Middle frontal gyrus (tissue), 1 donor: ENCODE measurements at regions not wholly inside any gene's neighbourhood (a gene's known extent, or its start where the extent isn't known, plus 50 kb on each side); places are given as distances from the start of the nearest gene placed in this dataset.

Experiments used
- DNase-seq: peaks from one replicate; pipeline ENCODE4 v3.0.0-alpha.2; 2015; ENCODE audit warnings: low spot score; ENCODE audit errors: extremely low spot score

DNA sequence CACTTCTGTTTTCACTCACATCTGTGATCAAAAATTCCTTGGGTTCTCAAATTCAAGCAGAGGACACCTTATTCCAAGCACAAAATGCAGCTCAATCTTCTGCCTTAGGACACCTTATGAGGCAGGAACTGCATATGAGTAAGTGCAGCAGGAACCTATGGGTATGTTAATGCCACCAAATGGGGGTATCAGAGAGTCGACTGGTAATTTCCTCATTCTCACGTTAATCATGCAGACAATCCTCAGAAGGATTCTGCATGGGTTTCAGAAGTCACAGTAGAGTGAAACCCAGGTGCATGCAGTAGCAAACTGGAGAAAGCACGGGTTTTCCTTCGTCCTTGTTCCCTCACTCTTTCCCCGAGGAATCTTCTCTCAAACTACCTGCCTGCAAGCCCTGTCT lies 452.8 kb downstream of the CBLN2 start:
- no peak for DNase-seq

DNA sequence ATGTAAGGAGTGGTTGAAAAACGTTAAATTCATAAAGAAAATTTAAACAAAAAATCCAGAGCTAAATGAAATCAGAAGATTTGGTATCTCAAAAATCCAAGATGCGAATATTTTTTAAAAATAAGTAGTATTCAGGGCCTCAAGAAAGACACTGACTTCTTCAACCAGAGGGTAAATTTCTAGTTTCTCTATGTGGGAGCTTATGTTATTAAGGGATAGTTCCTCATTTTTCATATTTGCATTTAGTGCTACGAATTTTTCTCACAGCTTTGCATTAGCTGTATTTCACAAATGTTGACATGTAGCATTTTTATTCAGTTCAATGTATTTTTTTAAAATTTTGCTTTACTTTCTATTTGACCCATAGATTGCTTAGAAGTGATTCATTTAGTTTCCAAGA lies 454.7 kb downstream of the CBLN2 start:
- DNase-seq, result no peak

GRCh38 chr18:72086421-72086820 lies 457.7 kb downstream of the CBLN2 start:
- no peak for DNase-seq

- no peak for DNase-seq
These were observed 469.1 kb downstream of the CBLN2 start for GRCh38 chr18:72075040-72075439.

GRCh38 chr18:72063001-72063400 lies 481.1 kb downstream of the CBLN2 start:
- DNase-seq, result no peak

GRCh38 chr18:72058851-72059250 lies 485.3 kb downstream of the CBLN2 start:
- no peak for DNase-seq

DNA sequence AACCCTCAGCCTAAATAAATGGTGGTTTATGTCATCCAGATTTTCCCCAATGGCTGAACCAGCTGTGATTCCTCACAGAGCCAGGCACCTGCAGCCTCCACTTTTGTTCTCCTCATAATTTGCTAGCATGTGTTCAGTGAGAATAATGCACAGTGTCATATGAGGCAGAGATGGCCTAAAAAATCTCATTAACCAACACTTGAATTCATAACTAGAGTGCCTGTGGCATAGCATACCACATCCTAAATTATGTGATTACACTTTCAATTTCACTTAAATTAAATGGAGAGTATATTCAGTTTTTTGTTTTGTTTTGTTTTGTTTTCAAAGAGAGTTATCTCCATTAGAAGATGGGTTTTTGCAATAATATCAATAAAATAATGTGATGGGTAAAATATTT lies 488.0 kb downstream of the CBLN2 start:
- no peak for DNase-seq

- no peak for DNase-seq
These were observed 502.7 kb downstream of the CBLN2 start for GRCh38 chr18:72041313-72042032.

DNA sequence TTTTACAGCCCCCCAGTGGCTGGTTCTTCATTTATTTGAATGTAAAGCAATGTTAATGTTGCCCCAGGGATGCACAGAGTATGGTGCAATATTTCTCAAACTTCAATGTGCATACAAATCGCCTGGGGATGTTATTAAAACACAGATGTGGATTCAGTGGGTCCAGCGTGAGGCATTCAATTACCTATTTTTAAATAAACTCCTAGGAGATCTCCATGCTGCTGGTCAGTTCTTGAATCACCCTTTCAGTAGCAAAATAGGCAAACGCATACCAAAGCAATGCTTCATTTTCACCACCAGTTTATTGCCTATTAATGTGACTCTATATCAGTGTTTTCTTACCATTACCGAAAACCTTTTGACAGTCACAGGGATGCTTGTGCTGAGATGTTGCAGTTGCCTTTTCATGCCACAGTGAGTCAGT lies 530.7 kb downstream of the CBLN2 start:
- no peak for DNase-seq

- no peak for DNase-seq
These were observed 545.5 kb downstream of the CBLN2 start for GRCh38 chr18:71998547-71999097.

DNA sequence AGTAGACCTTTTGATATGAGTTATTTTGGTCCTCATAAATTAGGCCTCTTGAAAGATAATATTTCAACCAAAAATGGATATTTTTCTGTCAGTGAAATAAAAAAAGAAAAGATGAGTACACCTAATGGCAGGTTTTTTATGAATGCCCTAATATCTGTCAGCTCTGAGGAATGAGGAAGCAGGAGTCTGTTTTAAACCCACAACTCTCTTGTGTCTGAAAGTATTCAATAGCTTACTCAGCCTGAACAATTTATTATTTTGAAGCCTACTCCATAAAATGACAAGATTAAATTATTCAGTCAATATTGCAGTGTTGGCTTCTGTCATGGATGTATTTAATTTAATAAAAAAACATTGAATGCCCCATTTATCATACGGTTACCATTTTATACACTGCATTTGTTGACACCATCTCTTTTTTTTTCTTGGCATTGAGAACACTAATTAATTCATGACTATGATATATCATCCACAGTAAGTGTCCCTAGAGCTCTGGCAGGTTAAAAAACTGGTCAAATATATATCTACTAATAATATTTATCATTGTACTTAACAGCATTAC lies 548.2 kb downstream of the CBLN2 start:
- no peak for DNase-seq

DNA sequence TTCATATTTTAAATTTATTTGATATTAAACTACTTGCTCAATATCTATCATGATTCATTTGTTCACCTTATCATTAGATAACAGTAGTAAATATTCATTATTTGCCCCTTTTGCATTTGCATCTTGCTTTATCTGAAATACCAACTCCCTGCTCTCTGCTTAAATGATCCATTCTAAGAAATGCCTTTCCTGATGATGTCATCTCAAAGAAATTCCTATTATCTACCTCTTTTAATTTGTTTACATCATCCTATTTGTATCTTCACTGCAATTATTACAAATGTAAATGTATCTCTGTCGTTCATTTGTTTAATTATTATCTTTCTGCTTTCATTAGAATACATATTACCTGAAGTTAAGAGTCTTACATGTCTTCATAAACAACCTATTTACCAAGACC lies 549.9 kb downstream of the CBLN2 start:
- no peak for DNase-seq

DNA sequence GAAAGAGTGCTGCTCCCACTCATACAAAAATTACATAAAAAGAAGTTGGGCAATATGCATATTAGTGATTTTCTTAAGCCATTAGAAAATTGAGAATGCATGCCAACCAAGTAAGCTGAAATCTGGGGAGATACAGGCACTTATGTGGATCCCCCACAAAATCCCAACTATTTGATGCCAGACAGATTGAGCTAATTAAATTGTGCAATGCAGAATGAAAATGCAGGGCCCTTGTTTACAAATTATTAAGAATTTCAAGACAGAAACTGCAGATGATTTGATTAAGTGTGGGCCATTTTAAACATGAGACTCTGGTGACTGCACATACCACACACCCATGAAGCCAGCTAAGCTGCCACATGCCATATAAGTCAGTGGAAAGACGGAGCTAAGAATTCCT lies 554.5 kb downstream of the CBLN2 start:
- no peak for DNase-seq

DNA sequence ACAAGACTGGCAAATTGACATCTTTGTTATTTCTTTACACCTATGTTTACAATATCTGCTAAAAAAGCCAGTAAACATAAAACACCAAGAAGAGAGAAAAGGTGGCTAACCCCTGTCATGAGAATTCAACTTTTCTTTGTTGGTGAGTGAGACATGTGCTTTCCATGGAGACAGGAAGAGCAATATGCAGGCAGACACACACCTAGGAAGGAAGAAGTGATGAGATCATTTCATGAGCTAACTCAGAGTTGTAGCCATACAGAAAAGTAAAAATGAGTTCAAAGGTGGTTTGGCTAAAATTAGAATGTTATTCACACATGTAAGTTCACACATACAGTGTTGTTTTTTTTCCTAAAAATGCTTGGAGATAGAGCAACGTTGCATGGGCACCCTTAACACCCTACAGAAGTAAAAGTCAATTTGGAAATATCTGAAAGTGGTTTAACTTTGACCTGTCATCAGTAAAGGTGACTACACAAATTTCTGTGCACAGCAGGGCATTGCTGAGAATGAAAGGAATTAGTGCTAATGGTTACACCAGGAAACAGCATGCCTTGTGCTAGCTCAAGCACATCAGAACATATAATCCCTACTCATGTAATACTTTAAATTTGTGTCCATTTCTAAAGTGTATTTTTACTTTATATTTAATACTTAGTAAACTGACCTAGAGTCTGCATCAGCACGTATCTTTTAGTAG lies 557.6 kb downstream of the CBLN2 start:
- DNase-seq, result no peak

DNA sequence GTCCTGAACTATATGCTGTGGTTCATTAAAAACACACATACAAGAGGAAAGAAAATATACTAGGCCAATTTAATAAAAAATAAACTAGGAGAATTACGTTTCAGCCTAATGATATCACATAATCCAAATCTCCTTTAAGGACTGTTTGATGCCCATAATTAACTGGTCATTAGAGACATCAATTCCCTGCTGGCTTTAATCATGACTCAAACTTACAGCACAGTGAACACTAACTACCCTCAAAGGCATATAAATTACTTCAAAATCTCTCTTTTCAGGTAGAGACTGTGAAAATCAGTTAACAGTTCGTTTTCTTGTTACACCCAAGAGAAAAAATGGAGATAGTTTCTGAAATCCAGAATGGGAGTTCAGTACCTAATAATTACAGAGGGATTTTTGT lies 567.4 kb downstream of the CBLN2 start:
- no peak for DNase-seq

DNA sequence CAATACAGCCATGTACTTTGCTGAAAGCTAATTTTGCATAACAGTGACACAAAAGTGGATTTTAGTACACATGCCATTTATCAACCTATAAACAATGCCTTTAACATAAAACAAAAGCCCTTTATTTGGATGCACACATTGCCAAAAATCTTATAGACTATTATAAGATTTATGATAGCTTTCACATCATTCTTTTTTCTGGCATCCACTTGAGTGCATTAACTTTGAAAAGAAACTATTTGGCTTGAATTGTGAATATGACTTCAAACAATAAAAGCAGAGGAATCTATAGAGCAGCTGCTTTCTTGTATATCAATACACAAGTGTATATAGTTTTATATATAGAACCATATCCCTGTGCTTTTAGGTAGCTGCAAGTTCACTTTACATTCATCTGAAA lies 577.4 kb downstream of the CBLN2 start:
- no peak for DNase-seq

GRCh38 chr18:71958605-71959004 lies 585.5 kb downstream of the CBLN2 start:
- DNase-seq, result no peak

DNA sequence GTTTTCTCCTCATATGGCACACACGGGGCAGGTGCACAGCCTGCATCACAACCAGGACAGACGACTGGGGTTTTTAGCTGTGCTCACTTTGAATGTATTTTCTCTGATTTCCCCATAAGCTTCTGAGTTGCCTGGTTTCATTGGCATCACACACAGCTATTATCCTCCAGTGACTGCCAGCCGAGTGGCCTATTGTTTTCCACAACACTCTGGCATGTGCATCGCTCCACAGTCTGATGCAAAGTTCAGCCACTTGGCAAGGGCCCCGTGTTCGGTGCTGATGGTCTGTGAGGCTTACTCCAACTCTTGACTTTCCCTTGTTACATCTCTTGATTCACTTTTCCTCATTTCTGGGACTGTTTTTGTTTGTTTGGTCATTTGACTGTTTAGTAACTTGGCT lies 593.1 kb downstream of the CBLN2 start:
- DNase-seq, result no peak

DNA sequence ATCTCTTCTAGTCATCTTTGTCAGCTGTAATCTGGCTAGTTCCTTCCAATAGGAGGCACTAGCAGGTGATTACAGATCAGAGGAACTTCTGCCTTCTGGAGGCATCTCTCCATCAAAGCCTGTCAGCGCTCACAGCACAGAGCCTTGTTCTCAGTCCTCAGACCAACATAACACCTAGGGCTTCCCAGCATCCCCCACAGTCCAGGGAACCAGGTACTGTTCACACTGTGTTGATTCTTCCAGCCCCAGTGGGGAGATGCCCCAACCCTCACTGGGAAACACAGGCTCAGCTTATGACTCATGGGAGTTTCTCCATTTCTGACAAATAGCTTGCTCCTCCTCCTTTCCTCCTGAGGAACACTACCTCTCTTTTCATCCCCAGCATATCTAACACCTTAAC lies 601.7 kb downstream of the CBLN2 start:
- no peak for DNase-seq

DNA sequence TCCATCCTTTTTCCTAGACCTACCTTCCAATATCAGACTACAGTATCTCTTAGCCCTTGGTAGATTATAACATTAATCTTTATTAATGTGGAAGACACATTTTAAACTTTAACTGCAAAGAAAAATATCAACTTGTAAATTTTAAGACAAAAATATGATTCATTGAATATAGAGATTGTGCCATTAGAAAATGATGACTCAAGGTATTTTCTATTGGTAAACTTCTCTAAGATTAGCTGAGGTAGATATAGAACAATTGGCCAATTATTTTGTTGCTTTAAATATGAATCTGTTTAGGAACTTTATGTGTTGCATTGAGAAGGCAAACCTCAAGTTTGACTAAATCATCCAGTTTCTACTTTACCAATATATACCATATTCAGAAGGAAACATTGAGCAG lies 604.7 kb downstream of the CBLN2 start:
- no peak for DNase-seq

DNA sequence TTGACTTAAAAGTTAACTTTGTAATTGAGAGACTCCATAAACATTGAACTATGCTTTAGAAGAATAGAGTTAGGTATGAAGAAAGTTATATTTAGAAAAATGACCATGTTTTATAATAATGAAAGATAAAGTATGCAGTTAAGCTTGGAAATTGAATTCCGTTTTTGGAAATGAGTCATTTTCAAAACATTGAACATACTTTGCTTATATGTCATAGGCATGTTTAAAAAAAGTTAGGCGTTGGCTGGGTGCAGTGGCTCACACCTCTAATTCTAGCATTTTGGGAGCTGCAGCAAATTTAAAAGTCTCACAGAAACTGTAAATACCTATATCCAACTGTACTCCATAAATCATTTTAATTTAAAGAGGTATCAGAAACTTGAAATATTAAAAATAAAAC lies 607.4 kb downstream of the CBLN2 start:
- DNase-seq, result no peak

DNA sequence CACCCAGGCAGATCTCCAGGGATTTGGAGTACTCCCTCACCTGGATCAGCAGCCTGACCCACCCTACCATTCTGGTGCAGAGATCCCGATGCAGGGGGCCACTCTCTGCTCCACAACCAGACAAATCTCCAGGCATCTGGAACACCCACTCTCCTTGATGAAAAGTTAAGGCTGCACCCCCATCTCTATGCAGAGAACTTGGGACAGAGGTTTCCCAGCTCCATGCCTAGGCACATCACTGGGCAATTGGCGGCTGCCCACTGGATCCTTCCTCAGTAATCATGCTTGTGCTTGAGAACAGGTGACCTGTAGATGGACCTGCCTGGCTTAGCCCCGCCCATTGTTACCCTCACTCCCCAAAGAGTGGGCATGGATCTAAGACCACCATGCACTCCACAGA lies 624.9 kb downstream of the CBLN2 start:
- no peak for DNase-seq

DNA sequence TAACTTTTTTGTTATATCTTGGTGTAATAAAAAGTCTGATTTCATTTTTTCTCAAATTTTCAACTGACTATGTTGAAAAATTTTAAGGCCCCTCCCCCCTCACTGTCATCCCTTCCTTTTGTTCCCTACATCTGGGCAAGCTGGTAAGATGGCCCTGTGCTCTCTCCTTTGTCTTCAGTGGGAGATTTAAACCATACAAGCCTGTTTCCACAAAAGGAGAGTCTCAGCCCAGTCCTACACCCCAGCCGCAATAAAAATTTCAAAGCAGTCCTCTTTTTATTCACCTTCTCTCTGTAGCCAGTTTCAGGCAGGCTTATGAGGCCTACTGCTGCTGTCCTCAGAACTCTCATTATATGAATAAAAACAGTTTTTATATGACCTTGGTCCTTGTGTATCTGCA lies 630.5 kb downstream of the CBLN2 start:
- DNase-seq, result no peak
